ENCODE measurements at regions not wholly inside any gene's neighbourhood (a gene's known extent, or its start where the extent isn't known, plus 50 kb on each side); places are given as distances from the start of the nearest gene placed in this dataset.

- no peak for TF ChIP-seq EZH2 (IDR thresholded peaks at IDR 0.05; ENCODE audit: low read depth, unreplicated experiment)
- no peak for TF ChIP-seq CTCF (conservative IDR thresholded peaks at IDR 0.05; ENCODE audit: low read depth in 2 of 2)
- TF ChIP-seq EZH2phosphoT487 (IDR thresholded peaks at IDR 0.05; ENCODE audit: unreplicated experiment), result no peak
- no peak for TF ChIP-seq CREB1 (CRISPR knock-in tag; IDR thresholded peaks at IDR 0.05; ENCODE audit: low read depth)
Observed at GRCh38 chr17:71519285-71519684, 601.5 kb upstream of the SOX9 start.

Data from GM23338 (cell line).